Psoas muscle (tissue), 7 donors: ENCODE measurements at regions not wholly inside any gene's neighbourhood (a gene's known extent, or its start where the extent isn't known, plus 50 kb on each side); places are given as distances from the start of the nearest gene placed in this dataset.

Experiments
- ATAC-seq, 4 donors: fragments of 200-7000 bp; cut with Tn5 transposase; one replicate each; pipeline ENCODE4 v1.9.1; 2020; ENCODE audit warnings: moderate library complexity in 3 of 4, mild to moderate bottlenecking in 2 of 4
- DNase-seq, 2 donors: peaks; one replicate each; pipeline ENCODE4 v3.0.0-alpha.2; 2020
- H3K27ac ChIP-seq: fragments of 200-600 bp; one replicate; pipeline ENCODE4 v1.8.0; 2022
- H3K27me3 ChIP-seq, 3 donors: fragments of 200-600 bp in 1 of 3; one replicate each; pipeline versions ENCODE4 v1.6.1 to v1.8.0; 2013 to 2022; ENCODE audit warnings: low read length in 2 of 3, mild to moderate bottlenecking in 2 of 3, moderate library complexity in 1 of 3; ENCODE audit not compliant: insufficient read depth in 3 of 3
- H3K36me3 ChIP-seq, 2 donors: fragments of 200-600 bp in 1 of 2; one replicate each; pipeline versions ENCODE4 v1.6.1 to v1.8.0; 2013 to 2022; ENCODE audit warnings: low read depth in 1 of 2, mild to moderate bottlenecking in 1 of 2, moderate library complexity in 1 of 2; ENCODE audit not compliant: insufficient read depth in 1 of 2
- H3K4me1 ChIP-seq: fragments of 200-600 bp; one replicate; pipeline ENCODE4 v1.8.0; 2022
- H3K4me3 ChIP-seq: fragments of 200-600 bp; one replicate; pipeline ENCODE4 v1.8.0; 2022; ENCODE audit warnings: mild to moderate bottlenecking
- H3K9me3 ChIP-seq: fragments of 200-600 bp; one replicate; pipeline ENCODE4 v1.8.0; 2022
- WGBS, 3 donors: extraction: QIAGEN DNeasy Blood & Tissue Kit; methylation state at CpG; one replicate each; pipeline versions ENCODE4 v1.1.6 to v1.1.7; 2013; 5-methylcytosine and 5-hydroxymethylcytosine counted together
- intact Hi-C, 2 donors: fragments of 100-400 bp; cut with DNase I; formaldehyde crosslinking; loops; one replicate each; pipeline versions ENCODE4 v1.11.0 to v1.14.2; 2022
- TF ChIP-seq, protein P1 (sequence below): fragments of 200-600 bp; IDR thresholded peaks from one replicate; pipeline ENCODE4 v1.8.0; 2022; ENCODE audit warnings: antibody characterized with exemption
- donor health status: healthy with polysubstance abuse.
- donor health status: DM: no; HTN: no; CAD: no; lungs with moderate emphysema.
- donor health status: Bipolar disorder and iron deficiency.
- donor health status: healthy.
- donor health status: DM: yes; HTN: yes; CAD: no.
- donor health status: DM: no; HTN: no; CAD: no.
- donor health status: DM: yes; HTN: yes; CAD: no.

DNA sequence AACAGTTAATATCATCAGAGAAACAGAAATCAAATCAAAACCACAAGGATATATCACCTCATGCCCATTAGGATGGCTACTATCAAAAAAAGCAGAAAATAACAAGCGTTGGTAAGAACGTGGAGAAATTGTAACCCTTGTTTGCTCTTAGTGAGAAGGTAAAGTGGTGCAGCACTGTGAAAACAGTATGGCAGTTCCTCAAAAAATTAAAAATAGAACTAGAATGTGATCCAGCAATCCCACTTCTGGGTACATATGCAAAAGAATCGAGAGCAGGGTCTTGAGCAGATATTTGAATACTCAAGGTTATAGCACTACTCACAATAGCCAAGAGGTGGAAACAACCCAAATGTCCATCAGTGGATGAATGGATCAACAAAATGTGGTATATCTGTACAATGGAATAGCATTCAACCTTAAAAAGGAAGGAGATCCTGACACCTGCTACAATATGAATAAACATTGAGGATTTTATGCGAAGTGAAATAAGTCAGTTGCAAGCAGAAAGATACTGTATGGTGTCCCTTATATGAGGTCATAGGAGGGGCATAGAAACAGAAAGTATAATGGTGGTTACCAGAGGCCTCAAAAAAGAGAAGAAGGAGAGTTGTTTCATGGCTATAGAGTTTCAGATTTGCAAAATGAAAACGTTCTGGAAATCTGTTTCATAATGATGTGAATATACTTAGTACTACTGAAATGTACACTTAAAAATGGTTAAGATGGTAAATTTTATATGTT is 131.0 kb upstream of the EEA1 start:
- intact Hi-C loops: no loop called here

DNA sequence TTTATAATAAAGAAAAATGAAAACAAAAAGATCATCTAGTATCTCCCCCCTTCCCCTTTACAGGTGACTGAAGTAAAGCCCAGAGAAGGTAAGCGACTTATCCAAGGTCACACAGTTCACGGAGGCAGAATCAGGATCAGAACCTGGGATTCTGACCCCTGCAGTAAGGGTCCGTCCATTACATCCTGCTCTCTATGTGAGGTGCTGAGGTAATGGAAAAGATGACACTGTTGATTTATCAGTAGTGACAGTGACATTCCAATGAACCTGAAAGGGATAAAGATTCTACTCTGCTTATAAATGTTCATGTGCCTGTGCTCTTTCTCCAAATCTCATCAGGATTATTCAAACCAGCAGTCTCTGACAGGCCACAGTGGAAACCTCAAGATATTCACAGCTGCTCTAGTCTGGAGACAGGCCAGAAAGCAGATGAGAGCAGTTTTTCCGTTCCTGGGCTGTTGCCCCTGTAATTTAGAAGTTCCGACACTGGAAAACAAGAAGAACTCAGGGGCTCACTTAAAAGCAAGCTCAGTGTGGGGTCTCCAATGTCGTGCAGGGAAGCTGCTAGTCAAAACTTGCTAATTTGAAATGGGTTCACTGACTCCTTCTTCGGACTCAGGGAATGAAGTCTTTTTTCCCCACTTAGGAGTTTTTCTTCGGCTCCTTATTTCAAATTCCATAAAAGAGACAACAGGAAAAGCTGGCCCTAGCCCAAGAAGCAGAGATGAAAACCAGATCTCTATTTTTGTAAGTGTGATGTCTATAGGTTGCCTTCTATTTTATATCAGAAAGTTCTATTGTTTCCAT is 131.8 kb upstream of the EEA1 start:
- no peaks in the 10 kb centered on the region for H3K36me3 ChIP-seq
- peaks cover 27% of the 10 kb centered on the region for H3K4me1 ChIP-seq
- ATAC-seq (peak; percentile 37 to 59 (median 48)), DNase-seq (no peak)
- H3K9me3 ChIP-seq: no peaks in the 10 kb centered on the region
- intact Hi-C loops: no loop called here
- peak overlapping the region; percentile 19 for H3K4me3 ChIP-seq
- no peaks in the 10 kb centered on the region for H3K27me3 ChIP-seq
- no peak overlapping the region for H3K27ac ChIP-seq
- TF ChIP-seq, protein P1, sequence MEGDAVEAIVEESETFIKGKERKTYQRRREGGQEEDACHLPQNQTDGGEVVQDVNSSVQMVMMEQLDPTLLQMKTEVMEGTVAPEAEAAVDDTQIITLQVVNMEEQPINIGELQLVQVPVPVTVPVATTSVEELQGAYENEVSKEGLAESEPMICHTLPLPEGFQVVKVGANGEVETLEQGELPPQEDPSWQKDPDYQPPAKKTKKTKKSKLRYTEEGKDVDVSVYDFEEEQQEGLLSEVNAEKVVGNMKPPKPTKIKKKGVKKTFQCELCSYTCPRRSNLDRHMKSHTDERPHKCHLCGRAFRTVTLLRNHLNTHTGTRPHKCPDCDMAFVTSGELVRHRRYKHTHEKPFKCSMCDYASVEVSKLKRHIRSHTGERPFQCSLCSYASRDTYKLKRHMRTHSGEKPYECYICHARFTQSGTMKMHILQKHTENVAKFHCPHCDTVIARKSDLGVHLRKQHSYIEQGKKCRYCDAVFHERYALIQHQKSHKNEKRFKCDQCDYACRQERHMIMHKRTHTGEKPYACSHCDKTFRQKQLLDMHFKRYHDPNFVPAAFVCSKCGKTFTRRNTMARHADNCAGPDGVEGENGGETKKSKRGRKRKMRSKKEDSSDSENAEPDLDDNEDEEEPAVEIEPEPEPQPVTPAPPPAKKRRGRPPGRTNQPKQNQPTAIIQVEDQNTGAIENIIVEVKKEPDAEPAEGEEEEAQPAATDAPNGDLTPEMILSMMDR: no peak
- WGBS, 3 donors: 24 to 31% (median 26%) methylated on average over 8 of the region's 8 CpGs

More for the DNA sequence above, 131.0 kb upstream of the EEA1 start:
- Histone ChIP-seq H3K4me3 (no peak overlapping the region), H3K4me1 (peaks cover 27% of the 10 kb centered on the region), H3K36me3 (no peaks in the 10 kb centered on the region), H3K27me3 (no peaks in the 10 kb centered on the region), H3K9me3 (no peaks in the 10 kb centered on the region), H3K27ac (no peak overlapping the region)
- WGBS, 3 donors: 55 to 68% (median 57%) methylated on average over 5 of the region's 5 CpGs
- ATAC-seq: no peak
- DNase-seq: no peak
- TF ChIP-seq, protein P1: no peak

DNA sequence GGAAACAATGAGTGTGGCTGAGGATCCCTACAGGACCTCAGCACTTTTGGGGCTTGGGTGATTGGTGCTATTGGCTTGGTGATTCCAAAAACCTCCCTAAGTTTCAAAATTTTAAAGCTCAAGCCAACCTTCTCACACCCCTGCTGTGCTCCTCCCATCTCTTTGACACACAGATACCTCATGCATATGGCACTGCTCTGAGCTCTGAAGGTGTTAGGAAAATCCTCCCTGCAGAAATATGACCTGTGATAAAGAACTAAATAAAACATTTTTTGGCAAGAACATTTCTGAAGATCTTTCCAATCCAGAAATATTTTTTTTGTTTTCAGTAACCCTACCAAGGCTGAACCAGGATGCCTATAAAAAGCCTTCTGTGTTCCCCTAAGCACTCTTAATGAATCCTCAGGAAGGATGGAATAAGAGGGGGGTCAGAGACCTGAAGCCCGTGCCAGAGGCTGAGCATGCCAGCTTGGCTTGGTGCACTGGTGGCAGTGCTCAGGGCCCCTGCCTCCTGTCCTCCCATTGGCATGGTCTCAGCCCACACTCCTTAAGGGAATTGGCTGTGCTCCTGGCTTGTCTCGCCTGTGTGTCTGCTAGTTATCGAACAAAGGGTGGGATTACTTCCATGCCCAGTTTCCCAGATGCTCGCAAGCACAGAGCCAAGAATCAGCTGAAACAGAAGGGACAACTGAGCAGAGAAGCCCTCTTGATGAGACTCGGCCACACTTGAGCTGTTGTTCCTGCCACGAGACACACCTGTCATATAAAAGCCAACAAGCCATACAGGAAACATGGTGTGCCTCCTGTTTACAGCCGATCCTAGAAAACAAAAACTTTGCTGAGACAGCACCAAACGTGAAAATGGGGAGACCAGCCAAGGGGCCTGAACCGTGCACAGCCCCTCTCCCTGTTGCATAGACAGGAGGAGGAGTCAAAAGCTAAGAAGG is 132.7 kb upstream of the EEA1 start:
- TF ChIP-seq, protein P1: no peak
- Histone ChIP-seq H3K27me3 (no peaks in the 10 kb centered on the region), H3K27ac (no peak overlapping the region), H3K4me3 (no peak overlapping the region), H3K4me1 (peaks cover 27% of the 10 kb centered on the region), H3K9me3 (no peaks in the 10 kb centered on the region), H3K36me3 (no peaks in the 10 kb centered on the region)
- peak in 2 of 4 donors; percentile 37 to 42 for ATAC-seq
- DNase-seq: peak in 1 of 2 donors; percentile 10
- WGBS, 3 donors: 19 to 33% (median 23%) methylated on average over 9 of the region's 9 CpGs
- intact Hi-C loops: no loop called here

DNA sequence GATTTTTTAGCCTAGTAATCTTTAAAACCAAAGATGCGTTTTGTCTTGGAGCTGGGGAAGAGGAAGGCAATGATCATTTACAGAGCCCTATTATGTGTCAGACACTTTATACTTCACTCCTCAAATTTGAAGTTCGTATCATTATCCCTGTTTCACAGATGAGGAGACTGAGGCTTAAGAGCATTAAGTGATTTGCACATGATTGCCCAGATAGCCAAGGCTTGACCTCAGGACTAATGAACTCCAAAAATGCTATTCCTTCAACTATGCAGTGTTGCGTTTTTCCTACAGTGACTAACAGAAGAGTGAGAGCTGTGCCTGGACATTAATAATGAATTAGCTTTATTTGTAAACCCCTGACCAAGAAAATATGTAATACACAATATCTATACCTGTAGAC is 136.8 kb upstream of the EEA1 start:
- TF ChIP-seq, protein P1: no peak
- no peak overlapping the region for H3K4me3 ChIP-seq
- H3K9me3 ChIP-seq: no peaks in the 10 kb centered on the region
- no peak for ATAC-seq
- H3K27ac ChIP-seq: no peak overlapping the region
- H3K27me3 ChIP-seq: no peaks in the 10 kb centered on the region
- H3K36me3 ChIP-seq: no peaks in the 10 kb centered on the region
- DNase-seq: no peak
- intact Hi-C loops: no loop called here
- WGBS, 3 donors: 83 to 93% (median 90%) methylated on average over 3 of the region's 3 CpGs
- peaks cover 14% of the 10 kb centered on the region for H3K4me1 ChIP-seq
